ENCODE measurements at regions not wholly inside any gene's neighbourhood (a gene's known extent, or its start where the extent isn't known, plus 50 kb on each side); places are given as distances from the start of the nearest gene placed in this dataset.

- no peak for DNase-seq
Measured at GRCh38 chr11:81080476-81080875, 1639.6 kb upstream of the TENM4 start.

GRCh38 chr11:81072273-81072672 lies 1631.4 kb upstream of the TENM4 start:
- DNase-seq, result no peak

- DNase-seq, result no peak
Measured at GRCh38 chr11:81071606-81072005, 1630.8 kb upstream of the TENM4 start.

- no peak for DNase-seq
Measured at GRCh38 chr11:81070948-81071347, 1630.1 kb upstream of the TENM4 start.

GRCh38 chr11:81059356-81059755 lies 1618.5 kb upstream of the TENM4 start:
- no peak for DNase-seq

- DNase-seq, result no peak
Measured at GRCh38 chr11:81052344-81053158, 1611.7 kb upstream of the TENM4 start.

- no peak for DNase-seq
Measured at GRCh38 chr11:81039916-81040524, 1599.2 kb upstream of the TENM4 start.

- no peak for DNase-seq
Measured at GRCh38 chr11:81036168-81036870, 1595.5 kb upstream of the TENM4 start.

GRCh38 chr11:81033779-81034540 lies 1593.1 kb upstream of the TENM4 start:
- DNase-seq, result no peak

- DNase-seq, result no peak
Measured at GRCh38 chr11:81032906-81033305, 1592.1 kb upstream of the TENM4 start.

- DNase-seq, result no peak
Measured at GRCh38 chr11:81030186-81030585, 1589.4 kb upstream of the TENM4 start.

- no peak for DNase-seq
Measured at GRCh38 chr11:81026032-81026431, 1585.2 kb upstream of the TENM4 start.

GRCh38 chr11:81022057-81022456 lies 1581.2 kb upstream of the TENM4 start:
- DNase-seq, result no peak

- DNase-seq, result no peak
Measured at GRCh38 chr11:81010631-81011030, 1569.8 kb upstream of the TENM4 start.

- no peak for DNase-seq
Measured at GRCh38 chr11:81007046-81007445, 1566.2 kb upstream of the TENM4 start.

GRCh38 chr11:81005595-81005994 lies 1564.8 kb upstream of the TENM4 start:
- DNase-seq, result no peak

- DNase-seq, result no peak
Measured at GRCh38 chr11:81004576-81004975, 1563.7 kb upstream of the TENM4 start.

GRCh38 chr11:81002374-81002773 lies 1561.5 kb upstream of the TENM4 start:
- DNase-seq, result no peak

- no peak for DNase-seq
Measured at GRCh38 chr11:81000735-81001134, 1559.9 kb upstream of the TENM4 start.

GRCh38 chr11:81000334-81000733 lies 1559.5 kb upstream of the TENM4 start:
- DNase-seq, result no peak

GRCh38 chr11:80995523-80995922 lies 1554.7 kb upstream of the TENM4 start:
- no peak for DNase-seq

- no peak for DNase-seq
Measured at GRCh38 chr11:80993536-80993935, 1552.7 kb upstream of the TENM4 start.

GRCh38 chr11:80990885-80991284 lies 1550.1 kb upstream of the TENM4 start:
- DNase-seq, result no peak

Measured in NCI-H2107 (cell line).